ENCODE measurements at regions not wholly inside any gene's neighbourhood (a gene's known extent, or its start where the extent isn't known, plus 50 kb on each side); places are given as distances from the start of the nearest gene placed in this dataset.

GRCh38 chr2:57725337-57725947, 321.2 kb upstream of the VRK2 start:
- intact Hi-C loops (cut with micrococcal nuclease) = no loop called here
- no peaks in the 10 kb centered on the region for H3K9me3 Mint-ChIP-seq (ENCODE audit: unreplicated experiment)
- ChIA-PET CTCF (interaction anchor here (0.6 kb wide), 1 partner anchor 301 kb away, joined by 3 read pairs; no protein-coding TSS in a partner anchor), POLR2A (no interaction called here)
- H3K27me3 Mint-ChIP-seq (ENCODE audit: insufficient read depth, unreplicated experiment) = no peaks in the 10 kb centered on the region
- no peak for DNase-seq (ENCODE audit: unreplicated experiment)
- H3K36me3 Mint-ChIP-seq (ENCODE audit: insufficient read depth, unreplicated experiment) = no peaks in the 10 kb centered on the region
- TF ChIP-seq CTCF (IDR thresholded peaks at IDR 0.05; ENCODE audit: unreplicated experiment) = no peak
- peaks cover 6% of the 10 kb centered on the region for H3K4me1 Mint-ChIP-seq (ENCODE audit: insufficient read depth, unreplicated experiment)
- no peak overlapping the region for H3K4me3 Mint-ChIP-seq (ENCODE audit: unreplicated experiment)
- H3K27ac Mint-ChIP-seq (ENCODE audit: low read depth, unreplicated experiment) = no peak overlapping the region
- no TSS peak for BruUV-seq (replicated peaks)

GRCh38 chr2:57726294-57726693, 320.3 kb upstream of the VRK2 start:
- no peak for DNase-seq (ENCODE audit: unreplicated experiment)
- intact Hi-C loops (cut with micrococcal nuclease) = no loop called here
- TF ChIP-seq CTCF (IDR thresholded peaks at IDR 0.05; ENCODE audit: unreplicated experiment) = no peak
- BruUV-seq (replicated peaks) = no TSS peak
- H3K9me3 Mint-ChIP-seq (ENCODE audit: unreplicated experiment) = no peaks in the 10 kb centered on the region
- H3K4me3 Mint-ChIP-seq (ENCODE audit: unreplicated experiment) = no peak overlapping the region
- H3K27me3 Mint-ChIP-seq (ENCODE audit: insufficient read depth, unreplicated experiment) = no peaks in the 10 kb centered on the region
- no peaks in the 10 kb centered on the region for H3K36me3 Mint-ChIP-seq (ENCODE audit: insufficient read depth, unreplicated experiment)
- POLR2A ChIA-PET = interaction anchor here (0.7 kb wide), 1 partner anchor 339 kb away, joined by 3 read pairs; no protein-coding TSS in a partner anchor
- CTCF ChIA-PET = no interaction called here
- H3K4me1 Mint-ChIP-seq (ENCODE audit: insufficient read depth, unreplicated experiment) = no peaks in the 10 kb centered on the region
- H3K27ac Mint-ChIP-seq (ENCODE audit: low read depth, unreplicated experiment) = no peak overlapping the region

- no TSS peak for BruUV-seq (replicated peaks)
- intact Hi-C loops (cut with micrococcal nuclease) = no loop called here
- H3K4me3 Mint-ChIP-seq (ENCODE audit: unreplicated experiment) = no peak overlapping the region
- H3K9me3 Mint-ChIP-seq (ENCODE audit: unreplicated experiment) = no peaks in the 10 kb centered on the region
- H3K36me3 Mint-ChIP-seq (ENCODE audit: insufficient read depth, unreplicated experiment) = no peaks in the 10 kb centered on the region
- H3K27ac Mint-ChIP-seq (ENCODE audit: low read depth, unreplicated experiment) = no peak overlapping the region
- no peak for DNase-seq (ENCODE audit: unreplicated experiment)
- ChIA-PET POLR2A (interaction anchor here (0.7 kb wide), 1 partner anchor 15 kb away, joined by 3 read pairs; no protein-coding TSS in a partner anchor), CTCF (interaction anchor here (0.6 to 1.4 kb wide), 3 partner anchors 9 to 1573 kb away, joined by 3 to 4 read pairs (median 3); no protein-coding TSS in a partner anchor)
- TF ChIP-seq CTCF (IDR thresholded peaks at IDR 0.05; ENCODE audit: unreplicated experiment) = no peak
- no peaks in the 10 kb centered on the region for H3K27me3 Mint-ChIP-seq (ENCODE audit: insufficient read depth, unreplicated experiment)
- H3K4me1 Mint-ChIP-seq (ENCODE audit: insufficient read depth, unreplicated experiment) = no peaks in the 10 kb centered on the region
These were observed 317.9 kb upstream of the VRK2 start for GRCh38 chr2:57728691-57729090.

GRCh38 chr2:57733956-57734355, 312.6 kb upstream of the VRK2 start:
- H3K27me3 Mint-ChIP-seq (ENCODE audit: insufficient read depth, unreplicated experiment) = no peaks in the 10 kb centered on the region
- no peaks in the 10 kb centered on the region for H3K9me3 Mint-ChIP-seq (ENCODE audit: unreplicated experiment)
- ChIA-PET CTCF (interaction anchor here (2.7 kb wide), 1 partner anchor 14 kb away, joined by 10 read pairs; no protein-coding TSS in a partner anchor), POLR2A (interaction anchor here (0.5 kb wide), 1 partner anchor 1464 kb away, joined by 4 read pairs; no protein-coding TSS in a partner anchor)
- no peak for TF ChIP-seq CTCF (IDR thresholded peaks at IDR 0.05; ENCODE audit: unreplicated experiment)
- H3K27ac Mint-ChIP-seq (ENCODE audit: low read depth, unreplicated experiment) = no peak overlapping the region
- H3K36me3 Mint-ChIP-seq (ENCODE audit: insufficient read depth, unreplicated experiment) = no peaks in the 10 kb centered on the region
- no TSS peak for BruUV-seq (replicated peaks)
- intact Hi-C loops (cut with micrococcal nuclease) = no loop called here
- H3K4me3 Mint-ChIP-seq (ENCODE audit: unreplicated experiment) = no peak overlapping the region
- no peaks in the 10 kb centered on the region for H3K4me1 Mint-ChIP-seq (ENCODE audit: insufficient read depth, unreplicated experiment)
- no peak for DNase-seq (ENCODE audit: unreplicated experiment)
